HCT116 (cell line): ENCODE measurements at regions not wholly inside any gene's neighbourhood (a gene's known extent, or its start where the extent isn't known, plus 50 kb on each side); places are given as distances from the start of the nearest gene placed in this dataset.

Experiments
- ELF1 ChIP-seq: IDR thresholded peaks from 2 replicates; pipeline ENCODE4 v1.6.1; 2012; ENCODE audit warnings: low read depth, borderline replicate concordance
- EZH2 ChIP-seq: fragments of 200-600 bp; sonication (generic); IDR thresholded peaks from 2 replicates; pipeline ENCODE4 v1.6.1; 2017; ENCODE audit warnings: antibody characterized with exemption, mixed run types
- POLR2A ChIP-seq: IDR thresholded peaks from 2 replicates; pipeline ENCODE4 v1.7.0; 2011; ENCODE audit warnings: borderline replicate concordance; ENCODE audit not compliant: insufficient read depth, insufficient read length; ENCODE audit errors: extremely low read depth
- RAD21 ChIP-seq: IDR thresholded peaks from 2 replicates; pipeline ENCODE4 v1.6.1; 2012; ENCODE audit warnings: low read depth, mild to moderate bottlenecking
- SIN3A ChIP-seq: IDR thresholded peaks from 2 replicates; pipeline ENCODE4 v1.6.1; 2012; ENCODE audit warnings: low read depth
- ZFX ChIP-seq: fragments of 450-650 bp; IDR thresholded peaks from 2 replicates; pipeline ENCODE4 v1.6.1; 2017
- ZNF274 ChIP-seq: fragments of 200-500 bp; sonication (Bioruptor generic); IDR thresholded peaks from 2 replicates; pipeline ENCODE4 v1.6.1; 2014; ENCODE audit warnings: mild to moderate bottlenecking, low read depth, low read length, inconsistent platforms
- TF ChIP-seq, protein P1 (sequence below), 3 experiments: fragments of 200-600 bp in 1 of 3; sonication (generic) in 1 of 3; IDR thresholded peaks in 2 of 3; conservative IDR thresholded peaks in 1 of 3; 2 replicates each; pipeline ENCODE4 v1.5.1; 2012 to 2017; ENCODE audit warnings: low read depth in 2 of 3, low read length in 2 of 3, antibody characterized with exemption in 1 of 3, borderline replicate concordance in 1 of 3, control low read depth in 1 of 3, mild to moderate bottlenecking in 1 of 3, mixed read lengths in 1 of 3, mixed run types in 1 of 3, moderate library complexity in 1 of 3; ENCODE audit not compliant: insufficient read depth in 1 of 3

DNA sequence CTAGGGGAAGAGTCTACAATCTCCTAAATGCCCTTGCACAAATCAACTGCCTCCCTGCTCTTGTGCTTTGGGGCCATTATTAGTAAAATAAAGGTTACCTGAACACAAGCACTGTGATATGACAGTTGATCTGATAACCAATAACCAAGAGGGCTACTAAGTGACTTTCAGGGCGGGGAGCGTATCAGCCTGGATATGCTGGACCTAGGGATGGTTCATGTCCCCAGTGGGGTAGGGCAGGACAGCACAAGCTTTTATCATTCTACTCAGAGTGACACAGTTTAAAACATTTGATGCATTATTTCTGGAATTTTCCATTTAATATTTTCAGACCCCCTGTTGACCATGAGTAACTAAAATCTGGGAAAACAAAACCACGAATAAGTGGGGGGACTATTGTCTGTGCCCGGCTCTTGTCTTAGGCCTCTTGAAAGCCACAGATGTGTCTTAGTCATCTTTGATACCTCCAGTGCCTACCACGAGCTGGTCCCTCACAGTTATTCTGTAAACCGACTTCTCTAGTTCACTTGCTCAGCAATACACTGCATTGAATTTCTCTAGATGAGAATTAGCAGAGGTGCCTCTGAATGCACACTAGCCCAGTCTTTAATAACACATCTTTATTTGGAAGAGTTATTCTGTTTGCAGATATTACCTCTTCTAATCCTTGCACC, 94.6 kb upstream of the DHX40 start:
- TF ChIP-seq, protein P1, sequence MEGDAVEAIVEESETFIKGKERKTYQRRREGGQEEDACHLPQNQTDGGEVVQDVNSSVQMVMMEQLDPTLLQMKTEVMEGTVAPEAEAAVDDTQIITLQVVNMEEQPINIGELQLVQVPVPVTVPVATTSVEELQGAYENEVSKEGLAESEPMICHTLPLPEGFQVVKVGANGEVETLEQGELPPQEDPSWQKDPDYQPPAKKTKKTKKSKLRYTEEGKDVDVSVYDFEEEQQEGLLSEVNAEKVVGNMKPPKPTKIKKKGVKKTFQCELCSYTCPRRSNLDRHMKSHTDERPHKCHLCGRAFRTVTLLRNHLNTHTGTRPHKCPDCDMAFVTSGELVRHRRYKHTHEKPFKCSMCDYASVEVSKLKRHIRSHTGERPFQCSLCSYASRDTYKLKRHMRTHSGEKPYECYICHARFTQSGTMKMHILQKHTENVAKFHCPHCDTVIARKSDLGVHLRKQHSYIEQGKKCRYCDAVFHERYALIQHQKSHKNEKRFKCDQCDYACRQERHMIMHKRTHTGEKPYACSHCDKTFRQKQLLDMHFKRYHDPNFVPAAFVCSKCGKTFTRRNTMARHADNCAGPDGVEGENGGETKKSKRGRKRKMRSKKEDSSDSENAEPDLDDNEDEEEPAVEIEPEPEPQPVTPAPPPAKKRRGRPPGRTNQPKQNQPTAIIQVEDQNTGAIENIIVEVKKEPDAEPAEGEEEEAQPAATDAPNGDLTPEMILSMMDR (IDR thresholded peaks at IDR 0.05 in 2 of 3, conservative IDR thresholded peaks at IDR 0.05 in 1 of 3; ENCODE audit: borderline replicate concordance in 1 of 3, insufficient read depth in 1 of 3, low read depth in 2 of 3, low read length in 2 of 3), result no peak
- no peak for TF ChIP-seq EZH2
- TF ChIP-seq SIN3A, result no peak
- TF ChIP-seq ELF1, result no peak
- TF ChIP-seq POLR2A, result no peak
- no peak for TF ChIP-seq ZNF274
- TF ChIP-seq RAD21, result no peak
- no peak for TF ChIP-seq ZFX
